WI38 (cell line): ENCODE measurements at regions not wholly inside any gene's neighbourhood (a gene's known extent, or its start where the extent isn't known, plus 50 kb on each side); places are given as distances from the start of the nearest gene placed in this dataset.

Experiments used
- H3K4me3 ChIP-seq: 2 replicates; pipeline ENCODE4 v1.5.1; 2011; ENCODE audit warnings: low read depth, mild to moderate bottlenecking, control low read depth, low read length
- CTCF ChIP-seq: IDR thresholded peaks from 2 replicates; pipeline ENCODE4 v1.5.1; 2012; ENCODE audit warnings: low read depth, mild to moderate bottlenecking, control low read depth, low read length

GRCh38 chr10:105598207-105598606 is 957.1 kb downstream of the SORCS3 start:
- TF ChIP-seq CTCF: no peak

GRCh38 chr10:105597312-105597711 is 956.2 kb downstream of the SORCS3 start:
- TF ChIP-seq CTCF: no peak
- no peak overlapping the region for H3K4me3 ChIP-seq

More at GRCh38 chr10:105598207-105598606, 957.1 kb downstream of the SORCS3 start:
- no peak overlapping the region for H3K4me3 ChIP-seq

- H3K4me3 ChIP-seq: no peak overlapping the region
- TF ChIP-seq CTCF: no peak
These were observed 955.7 kb downstream of the SORCS3 start for GRCh38 chr10:105596749-105597148.

- TF ChIP-seq CTCF: no peak
- no peak overlapping the region for H3K4me3 ChIP-seq
These were observed 953.2 kb downstream of the SORCS3 start for GRCh38 chr10:105594296-105594695.

GRCh38 chr10:105592468-105592867 is 951.4 kb downstream of the SORCS3 start:
- TF ChIP-seq CTCF: no peak
- no peak overlapping the region for H3K4me3 ChIP-seq

GRCh38 chr10:105586451-105587098 is 945.5 kb downstream of the SORCS3 start:
- no peak for TF ChIP-seq CTCF
- H3K4me3 ChIP-seq: no peak overlapping the region

GRCh38 chr10:105585753-105586152 is 944.7 kb downstream of the SORCS3 start:
- H3K4me3 ChIP-seq: no peak overlapping the region
- TF ChIP-seq CTCF: no peak
